Fibroblast of pulmonary artery (primary cell): ENCODE measurements at regions not wholly inside any gene's neighbourhood (a gene's known extent, or its start where the extent isn't known, plus 50 kb on each side); places are given as distances from the start of the nearest gene placed in this dataset.
"Not testable (repeated sequence)": the region's sequence is repeated elsewhere in the genome, so short reads cannot be mapped to it uniquely, and the experiment has no call there.

Experiments
- DNase-seq: peaks from one replicate; pipeline ENCODE4 v3.0.0-alpha.2; 2010; ENCODE audit warnings: low read depth
- H3K4me3 ChIP-seq: replicated peaks from 2 replicates; pipeline ENCODE4 v1.5.1; 2011; ENCODE audit warnings: low read depth, mild to moderate bottlenecking, control low read depth, low read length, moderate library complexity
- TF ChIP-seq, protein P1 (sequence below): IDR thresholded peaks from 2 replicates; pipeline ENCODE4 v1.5.1; 2011; ENCODE audit warnings: mild to moderate bottlenecking, control low read depth, low read length, inconsistent platforms; ENCODE audit errors: missing control alignments

DNA sequence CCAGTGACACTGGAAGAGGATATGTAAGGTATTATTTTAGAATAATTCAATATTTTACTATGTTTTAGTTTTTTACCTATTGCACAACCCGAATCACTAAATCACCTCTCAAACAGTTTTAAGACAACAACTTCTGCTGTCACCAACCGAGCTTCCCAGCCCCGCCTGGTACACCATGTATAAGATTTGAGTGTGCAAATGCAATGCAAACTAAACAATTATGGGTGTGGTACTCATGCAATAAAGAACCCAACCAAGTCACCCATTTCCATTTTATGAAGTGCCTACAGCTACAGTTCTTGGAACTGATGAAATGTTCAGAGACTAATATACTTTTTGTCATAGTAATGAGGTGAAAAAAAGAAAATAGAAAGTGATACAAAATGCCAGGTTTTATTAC, 256.2 kb downstream of the TAFA4 start:
- no peak for DNase-seq
- TF ChIP-seq, protein P1, sequence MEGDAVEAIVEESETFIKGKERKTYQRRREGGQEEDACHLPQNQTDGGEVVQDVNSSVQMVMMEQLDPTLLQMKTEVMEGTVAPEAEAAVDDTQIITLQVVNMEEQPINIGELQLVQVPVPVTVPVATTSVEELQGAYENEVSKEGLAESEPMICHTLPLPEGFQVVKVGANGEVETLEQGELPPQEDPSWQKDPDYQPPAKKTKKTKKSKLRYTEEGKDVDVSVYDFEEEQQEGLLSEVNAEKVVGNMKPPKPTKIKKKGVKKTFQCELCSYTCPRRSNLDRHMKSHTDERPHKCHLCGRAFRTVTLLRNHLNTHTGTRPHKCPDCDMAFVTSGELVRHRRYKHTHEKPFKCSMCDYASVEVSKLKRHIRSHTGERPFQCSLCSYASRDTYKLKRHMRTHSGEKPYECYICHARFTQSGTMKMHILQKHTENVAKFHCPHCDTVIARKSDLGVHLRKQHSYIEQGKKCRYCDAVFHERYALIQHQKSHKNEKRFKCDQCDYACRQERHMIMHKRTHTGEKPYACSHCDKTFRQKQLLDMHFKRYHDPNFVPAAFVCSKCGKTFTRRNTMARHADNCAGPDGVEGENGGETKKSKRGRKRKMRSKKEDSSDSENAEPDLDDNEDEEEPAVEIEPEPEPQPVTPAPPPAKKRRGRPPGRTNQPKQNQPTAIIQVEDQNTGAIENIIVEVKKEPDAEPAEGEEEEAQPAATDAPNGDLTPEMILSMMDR = no peak

DNA sequence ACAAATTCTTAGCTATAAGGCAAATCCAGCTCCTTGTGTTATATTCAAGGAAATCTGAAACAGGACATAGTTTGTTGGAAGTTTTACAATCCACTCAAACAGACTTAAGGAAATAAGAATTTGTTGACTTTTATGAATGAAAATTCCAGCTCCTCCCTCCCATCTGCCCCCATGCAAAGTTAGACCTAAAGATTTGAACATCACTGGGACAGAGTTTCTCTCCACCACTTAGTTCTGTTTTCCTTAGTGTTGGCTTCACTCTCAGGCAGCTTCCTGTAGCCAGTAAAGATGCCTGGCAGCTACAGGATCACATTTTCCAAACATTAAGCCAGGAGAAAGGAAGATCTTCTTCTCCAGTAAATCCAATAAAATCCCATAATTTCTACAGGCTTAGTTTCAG, 265.0 kb downstream of the TAFA4 start:
- no peak overlapping the region for H3K4me3 ChIP-seq
- TF ChIP-seq, protein P1 = no peak
- no peak for DNase-seq

More for the DNA sequence above, 256.2 kb downstream of the TAFA4 start:
- no peak overlapping the region for H3K4me3 ChIP-seq

DNA sequence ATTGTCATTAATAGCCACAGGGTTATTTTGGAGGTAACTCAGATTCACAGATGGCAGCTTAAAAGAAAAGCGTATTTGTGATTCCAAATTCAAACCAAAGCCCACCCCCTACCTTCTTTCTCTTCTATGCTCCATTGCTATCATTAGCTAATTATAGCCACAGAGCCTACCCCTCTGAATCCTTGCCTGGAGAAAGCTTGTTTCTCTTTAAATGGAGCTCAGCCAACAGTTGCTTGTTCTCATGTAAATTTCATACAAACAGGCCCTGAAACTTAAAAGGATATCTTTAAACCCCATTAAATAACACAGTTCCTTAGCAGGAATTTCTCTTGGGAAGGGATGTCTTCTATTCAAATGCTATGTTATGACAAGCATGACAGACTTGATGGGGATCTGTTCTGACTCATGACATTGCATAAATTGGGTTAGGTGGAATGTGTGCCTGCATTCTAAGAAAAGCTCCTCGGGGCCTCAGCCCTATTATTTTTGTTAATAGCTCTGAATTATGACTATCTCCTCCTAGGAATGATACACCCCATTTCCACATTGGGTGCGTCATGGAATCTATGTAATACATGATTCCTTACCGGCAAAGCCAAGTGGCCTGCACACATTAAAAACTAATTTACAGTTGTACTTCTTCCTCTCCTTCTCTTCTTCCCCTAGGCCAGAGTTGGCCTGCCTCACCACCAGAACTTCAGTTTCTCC, 265.8 kb downstream of the TAFA4 start:
- TF ChIP-seq, protein P1 = no peak
- H3K4me3 ChIP-seq = no peak overlapping the region
- DNase-seq = no peak

DNA sequence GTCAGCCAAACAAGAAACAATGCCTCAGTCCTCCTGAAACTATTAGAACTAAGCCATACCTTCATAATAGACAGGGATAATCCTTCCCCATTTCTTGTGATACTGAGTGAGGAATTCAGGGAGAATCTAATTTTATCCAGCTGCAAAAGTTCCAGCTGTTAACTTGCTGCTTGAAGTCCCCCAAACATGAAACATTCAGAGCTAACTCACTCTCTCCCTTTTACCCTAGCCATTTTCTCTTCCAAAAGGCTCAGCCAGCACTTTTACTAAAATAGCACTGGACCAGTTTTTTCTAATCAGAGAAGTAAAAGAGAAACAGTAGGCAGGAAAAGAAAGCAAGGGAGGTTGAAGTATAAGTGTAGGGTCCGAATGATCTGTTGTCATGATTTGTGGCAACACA, 268.1 kb downstream of the TAFA4 start:
- no peak overlapping the region for H3K4me3 ChIP-seq
- TF ChIP-seq, protein P1 = no peak
- no peak for DNase-seq

DNA sequence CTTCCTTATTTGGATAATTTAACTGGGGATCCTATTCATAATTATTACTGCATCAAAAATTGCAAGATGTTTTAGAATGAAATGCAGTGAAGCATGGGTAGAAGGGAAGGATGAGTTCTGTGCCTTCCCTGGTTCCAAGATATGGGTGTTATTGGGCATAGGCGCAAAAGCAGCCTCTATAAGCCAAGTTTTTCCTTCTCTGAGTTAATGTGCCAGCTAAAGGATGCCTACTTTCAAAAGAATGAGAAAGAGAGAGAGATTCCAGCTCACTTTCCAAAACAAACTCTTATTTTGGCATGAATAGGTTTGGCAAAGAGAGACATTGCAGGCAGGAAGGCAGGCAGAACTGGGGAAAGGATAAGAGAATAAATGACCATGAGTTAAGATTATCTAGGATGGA, 270.2 kb downstream of the TAFA4 start:
- no peak for DNase-seq
- no peak overlapping the region for H3K4me3 ChIP-seq
- TF ChIP-seq, protein P1 = no peak

DNA sequence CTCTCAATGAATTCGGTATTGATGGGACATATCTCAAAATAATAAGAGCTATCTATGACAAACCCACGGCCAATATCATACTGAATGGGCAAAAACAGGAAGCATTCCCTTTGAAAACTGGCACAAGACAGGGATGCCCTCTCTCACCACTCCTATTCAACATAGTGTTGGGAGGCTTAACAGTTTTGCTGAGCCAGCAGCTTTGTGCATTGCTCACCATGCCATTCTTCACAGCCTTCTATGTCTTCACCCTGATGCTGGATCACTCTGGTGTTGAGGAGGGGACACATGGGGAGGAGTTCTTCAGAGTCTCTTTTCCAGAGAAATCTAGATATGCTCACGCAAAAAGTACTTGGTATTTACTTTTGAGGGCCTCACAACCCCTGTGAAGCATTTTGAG, 281.7 kb downstream of the TAFA4 start:
- H3K4me3 ChIP-seq, DNase-seq: not testable (repeated sequence)

DNA sequence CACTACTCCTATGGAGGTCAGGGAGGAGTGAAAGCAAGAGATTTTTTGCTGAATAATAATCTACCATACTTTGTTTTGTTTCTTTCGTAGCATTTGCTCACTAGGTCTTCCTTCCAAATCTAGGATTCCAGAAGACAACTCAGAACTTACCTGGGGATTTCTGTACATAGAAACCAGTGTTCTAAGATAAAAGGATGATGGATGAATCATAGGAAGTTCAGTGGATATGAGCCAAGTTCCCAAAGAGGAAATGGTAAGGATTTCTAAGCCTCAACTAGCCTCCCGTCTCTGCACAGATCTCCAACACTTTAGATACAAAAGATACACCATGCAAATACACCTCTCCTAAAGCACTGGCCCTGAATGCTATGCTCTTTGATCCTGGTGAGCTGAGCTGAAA, 283.9 kb downstream of the TAFA4 start:
- H3K4me3 ChIP-seq = no peak overlapping the region
- TF ChIP-seq, protein P1 = no peak
- no peak for DNase-seq
